NCI-H187 (cell line): ENCODE measurements at regions not wholly inside any gene's neighbourhood (a gene's known extent, or its start where the extent isn't known, plus 50 kb on each side); places are given as distances from the start of the nearest gene placed in this dataset.
"Not testable (repeated sequence)": the region's sequence is repeated elsewhere in the genome, so short reads cannot be mapped to it uniquely, and the experiment has no call there.

ENCODE experiments used
- DNase-seq, 2 experiments: peaks; one replicate each; lab custom pipeline; 2025; lab: John Stamatoyannopoulos, UW

GRCh38 chr3:178348561-178349217 lies 187.5 kb upstream of the KCNMB2 start:
- not testable (repeated sequence) for DNase-seq

DNA sequence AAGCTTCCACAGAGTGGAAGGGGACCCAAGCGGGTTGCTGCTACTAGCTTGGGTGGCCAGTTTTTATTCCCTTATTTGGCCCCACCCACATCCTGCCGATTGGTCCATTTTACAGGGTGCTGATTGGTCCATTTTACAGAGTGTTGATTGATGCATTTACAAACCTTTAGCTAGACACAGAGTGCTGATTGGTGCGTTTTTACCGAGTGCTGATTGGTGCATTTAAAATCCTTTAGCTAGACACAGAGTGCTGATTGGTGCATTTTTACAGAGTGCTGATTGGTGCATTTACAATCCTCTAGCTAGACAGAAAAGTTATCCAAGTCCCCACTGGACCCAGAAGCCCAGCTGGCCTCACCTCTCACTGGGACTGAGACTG lies 187.0 kb upstream of the KCNMB2 start:
- DNase-seq, result not testable (repeated sequence)

GRCh38 chr3:178350763-178351162 lies 185.5 kb upstream of the KCNMB2 start:
- DNase-seq, result no peak

DNA sequence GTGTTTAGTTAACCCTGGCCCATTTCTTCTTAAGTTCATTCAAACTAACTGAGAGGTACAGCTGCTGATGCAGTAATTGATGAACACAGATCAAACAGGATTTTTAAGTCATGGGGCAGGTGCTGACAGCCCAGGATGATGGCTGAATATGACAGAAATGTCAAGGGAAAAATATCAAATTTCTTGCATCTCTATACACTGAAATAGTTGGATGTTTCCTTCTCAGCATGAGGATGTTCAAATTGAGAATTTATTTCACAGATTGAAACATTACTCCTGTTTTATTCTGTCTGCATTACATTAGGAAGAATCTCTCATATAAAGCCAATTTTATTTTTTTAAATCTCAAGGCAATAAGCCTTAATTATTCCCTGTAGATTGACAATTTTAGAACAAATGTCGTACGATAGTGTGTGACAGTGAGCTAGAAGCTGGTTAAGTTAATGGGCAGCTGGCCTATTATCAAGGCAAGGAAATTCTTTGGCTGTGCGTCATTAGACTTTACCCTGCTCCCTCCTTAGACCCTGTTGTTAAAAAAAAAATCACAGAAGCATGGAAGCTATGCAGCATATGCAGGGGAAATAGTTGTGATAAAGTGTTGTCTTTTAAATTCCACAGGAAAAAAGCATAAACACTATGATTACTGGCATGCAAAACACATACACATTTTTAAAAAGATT lies 183.8 kb upstream of the KCNMB2 start:
- DNase-seq, result no peak

DNA sequence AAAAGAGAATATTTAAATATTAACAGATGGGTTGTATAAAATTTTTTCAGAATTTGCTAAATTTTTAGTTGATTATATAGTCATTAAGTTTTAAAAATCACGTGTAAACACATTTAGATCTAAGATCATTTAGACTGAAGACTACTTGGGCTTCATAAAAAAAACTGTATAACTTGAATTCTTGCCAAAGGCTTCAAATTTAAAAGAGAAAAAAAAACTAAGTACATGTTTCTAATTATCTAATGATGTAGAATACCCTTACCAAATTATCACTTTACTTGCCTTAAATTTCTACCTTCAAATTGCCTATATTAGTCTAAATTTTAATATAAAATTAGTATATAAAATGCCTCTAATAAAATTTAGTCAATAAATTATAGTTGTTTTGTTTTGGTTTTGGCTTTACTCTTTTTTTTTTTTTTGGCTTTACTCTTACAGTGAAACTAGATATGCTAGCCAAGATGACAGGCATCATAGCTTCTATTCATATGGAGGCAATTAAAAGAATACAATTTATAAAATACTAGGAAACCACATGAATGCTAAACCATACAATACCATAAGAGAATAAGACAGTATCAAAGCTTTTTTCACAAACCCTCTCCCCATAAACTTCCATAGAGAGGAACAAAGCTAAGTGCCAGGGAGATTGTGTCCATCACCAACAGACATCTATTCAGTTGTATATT lies 183.1 kb upstream of the KCNMB2 start:
- no peak for DNase-seq

GRCh38 chr3:178359728-178360127 lies 176.5 kb upstream of the KCNMB2 start:
- DNase-seq, result no peak

DNA sequence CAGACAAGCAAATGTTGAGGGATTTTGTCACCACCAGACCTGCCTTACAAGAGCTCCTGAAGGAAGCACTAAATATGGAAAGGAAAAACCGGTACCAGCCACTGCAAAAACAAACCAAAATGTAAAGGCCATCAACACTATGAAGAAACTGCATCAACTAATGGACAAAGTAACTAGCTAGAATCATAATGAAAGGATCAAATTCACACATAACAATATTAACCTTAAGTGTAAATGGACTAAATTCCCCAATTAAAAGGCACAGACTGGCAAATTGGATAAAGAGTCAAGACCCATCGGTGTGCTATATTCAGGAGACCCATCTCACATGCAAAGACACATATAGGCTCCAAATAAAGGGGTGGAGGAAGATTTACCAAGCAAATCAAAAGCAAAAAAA lies 173.2 kb upstream of the KCNMB2 start:
- DNase-seq, result not testable (repeated sequence)

DNA sequence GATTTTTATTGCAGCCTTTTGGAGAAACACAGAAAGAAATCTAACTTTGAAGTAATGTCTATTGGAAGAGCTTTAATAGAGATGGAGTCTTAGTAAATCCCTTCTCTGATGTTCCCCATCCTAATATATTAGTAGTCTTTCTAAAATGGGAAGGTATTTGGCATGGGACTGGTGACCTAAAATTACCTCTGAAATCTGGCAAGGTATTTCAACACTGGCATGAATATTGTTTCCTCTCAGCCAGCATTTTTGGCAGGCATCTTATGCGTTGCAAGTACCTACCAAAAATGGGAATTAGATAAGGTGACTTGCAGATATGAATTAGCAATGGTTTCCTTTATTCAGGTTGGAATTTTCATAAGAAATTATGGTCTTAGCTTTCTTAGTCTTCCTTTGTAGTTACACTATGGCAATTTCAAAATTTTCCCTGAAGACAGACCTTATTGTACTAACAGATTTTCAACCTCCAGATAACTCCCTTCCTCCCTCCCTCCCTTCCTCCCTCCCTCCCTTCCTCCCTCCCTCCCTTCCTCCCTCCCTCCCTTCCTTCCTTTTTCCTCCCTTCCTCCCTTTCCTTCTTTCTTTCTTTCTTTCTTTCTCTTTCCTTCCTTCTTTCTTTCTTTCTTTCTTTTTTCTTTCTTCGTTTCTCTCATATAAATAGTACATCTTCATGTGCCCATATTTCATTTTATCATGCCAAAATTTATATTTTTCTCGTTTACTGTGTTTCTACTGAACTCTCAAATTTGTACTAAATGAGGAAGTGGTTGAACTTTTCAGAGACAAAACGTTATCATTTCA lies 168.2 kb upstream of the KCNMB2 start:
- DNase-seq, result no peak

DNA sequence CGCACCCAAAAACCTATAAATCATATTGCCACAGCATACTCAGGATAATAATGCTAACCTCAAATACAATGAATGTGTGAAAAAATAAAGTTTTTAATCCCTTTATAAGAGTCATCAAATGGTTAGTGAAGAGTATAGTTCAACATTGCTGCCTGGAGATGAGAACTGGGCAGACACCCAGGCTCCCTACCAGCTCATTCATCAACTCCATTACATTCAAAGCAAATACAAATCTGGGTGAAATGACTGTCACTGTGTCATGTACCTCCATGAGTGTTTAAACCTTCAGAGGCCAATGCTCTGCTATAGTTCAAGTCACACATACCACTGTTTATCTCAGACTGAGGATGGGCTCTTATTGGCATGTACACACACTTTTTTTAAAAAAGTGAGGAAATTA lies 167.2 kb upstream of the KCNMB2 start:
- no peak for DNase-seq

- DNase-seq, result no peak
Observed at GRCh38 chr3:178369811-178370210, 166.4 kb upstream of the KCNMB2 start.

- no peak for DNase-seq
Observed at GRCh38 chr3:178370387-178370786, 165.8 kb upstream of the KCNMB2 start.

DNA sequence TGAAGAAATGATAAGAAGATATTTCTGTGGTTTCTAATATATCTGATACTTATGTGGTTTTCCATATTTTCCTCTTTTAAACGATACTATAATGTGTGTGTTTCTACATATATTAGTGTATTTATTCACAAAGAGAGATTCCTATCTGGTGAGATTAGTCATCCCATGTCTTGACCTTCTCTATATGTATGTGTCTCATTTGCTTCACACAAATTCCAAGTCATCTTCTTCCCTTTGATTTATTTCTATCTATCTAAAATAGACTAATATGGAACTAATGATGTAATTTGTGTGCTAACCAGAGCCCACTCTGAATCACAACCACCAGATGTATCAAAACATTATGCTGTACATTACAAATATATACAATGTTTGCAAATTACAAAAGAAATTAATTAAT lies 154.7 kb upstream of the KCNMB2 start:
- DNase-seq, result no peak

- DNase-seq, result no peak
Observed at GRCh38 chr3:178381971-178382448, 154.2 kb upstream of the KCNMB2 start.

DNA sequence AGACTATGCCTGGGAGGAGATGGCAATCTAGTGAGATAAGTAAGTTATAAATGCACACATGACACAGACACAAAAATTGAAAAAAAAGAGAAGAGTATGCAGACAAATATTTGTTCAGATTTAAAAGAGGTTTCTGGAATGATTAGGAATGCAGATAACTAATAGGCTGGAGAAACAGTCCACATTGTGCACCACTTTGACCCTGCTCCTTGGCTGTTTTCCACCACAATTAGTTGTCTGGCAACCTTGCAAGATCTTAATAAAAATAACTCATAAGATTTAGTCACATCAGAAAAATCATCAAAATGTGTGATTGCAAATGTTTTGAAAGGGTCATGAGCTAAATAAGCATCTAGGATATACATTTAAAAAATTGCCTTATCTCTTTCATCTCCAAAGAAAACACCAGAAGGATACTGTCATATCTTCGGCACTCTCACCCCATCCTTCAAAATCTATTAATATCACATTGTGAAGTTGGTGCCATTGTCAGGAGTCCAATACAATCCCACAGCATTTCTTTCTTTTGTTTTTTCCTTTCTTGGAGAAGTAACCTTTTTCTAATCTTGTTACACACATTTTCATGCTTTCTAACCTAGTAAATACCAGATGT lies 153.7 kb upstream of the KCNMB2 start:
- no peak for DNase-seq

DNA sequence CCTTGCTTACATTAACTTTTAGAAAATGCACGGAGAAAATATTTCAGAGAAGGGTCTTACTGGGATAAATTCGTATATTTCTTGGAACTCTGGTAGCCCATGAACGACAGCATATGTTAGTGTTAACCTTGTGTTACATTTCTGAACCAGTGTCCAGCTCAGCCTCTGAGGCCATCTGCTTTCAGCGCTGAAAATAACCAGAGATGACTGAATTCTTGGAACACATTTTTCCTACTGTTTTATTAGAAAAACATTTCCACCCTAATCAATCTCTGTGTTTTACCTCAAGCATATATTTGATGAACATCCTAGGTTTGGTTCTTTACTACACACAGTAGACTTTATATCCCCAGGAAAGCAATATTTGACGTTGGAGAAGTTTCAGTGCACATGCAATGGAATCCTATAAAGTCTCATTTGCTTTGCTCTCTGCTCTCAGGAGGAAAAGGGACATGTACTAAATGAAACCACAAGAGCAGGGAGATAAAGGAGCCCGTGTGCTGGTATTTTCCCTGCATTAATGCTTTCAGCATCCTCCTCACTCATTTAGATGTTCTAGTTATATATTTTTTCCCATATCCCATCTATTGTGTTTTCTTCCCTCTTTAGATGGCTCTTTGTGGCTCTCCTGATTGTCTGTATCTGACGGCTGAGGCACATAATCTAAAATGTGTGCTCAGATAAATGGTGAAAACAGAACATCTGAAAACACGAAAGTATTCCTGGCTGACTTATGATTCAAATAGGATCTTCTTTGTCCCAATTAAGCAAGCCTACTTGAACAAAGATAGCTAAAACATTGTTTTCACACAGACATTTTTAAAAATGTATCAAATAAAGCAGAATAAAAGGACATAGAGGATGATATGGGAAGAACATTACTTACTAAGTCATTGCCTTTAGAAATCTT lies 151.7 kb upstream of the KCNMB2 start:
- no peak for DNase-seq

- DNase-seq, result no peak
Observed at GRCh38 chr3:178385280-178385952, 150.8 kb upstream of the KCNMB2 start.

DNA sequence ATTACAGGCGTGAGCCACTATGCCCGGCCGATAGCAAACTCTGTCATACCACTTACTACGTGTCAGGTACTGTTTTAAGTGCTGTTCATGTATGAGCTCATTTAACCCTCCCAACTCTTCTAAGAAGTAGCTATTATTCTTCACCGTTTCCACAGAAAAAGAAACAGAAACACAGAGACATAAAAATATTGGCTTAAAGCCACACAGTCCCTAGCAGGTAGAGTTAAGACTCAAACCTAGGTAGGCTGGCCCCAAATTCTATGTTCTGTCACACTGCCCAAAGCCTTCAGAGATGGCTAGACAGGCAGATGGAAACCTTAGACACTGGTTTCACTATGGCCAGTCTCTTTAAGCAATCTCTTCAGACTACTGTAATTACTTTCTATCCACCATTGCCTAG lies 149.8 kb upstream of the KCNMB2 start:
- DNase-seq, result no peak

GRCh38 chr3:178386880-178387279 lies 149.4 kb upstream of the KCNMB2 start:
- no peak for DNase-seq

- DNase-seq, result no peak
Observed at GRCh38 chr3:178388473-178388872, 147.8 kb upstream of the KCNMB2 start.

DNA sequence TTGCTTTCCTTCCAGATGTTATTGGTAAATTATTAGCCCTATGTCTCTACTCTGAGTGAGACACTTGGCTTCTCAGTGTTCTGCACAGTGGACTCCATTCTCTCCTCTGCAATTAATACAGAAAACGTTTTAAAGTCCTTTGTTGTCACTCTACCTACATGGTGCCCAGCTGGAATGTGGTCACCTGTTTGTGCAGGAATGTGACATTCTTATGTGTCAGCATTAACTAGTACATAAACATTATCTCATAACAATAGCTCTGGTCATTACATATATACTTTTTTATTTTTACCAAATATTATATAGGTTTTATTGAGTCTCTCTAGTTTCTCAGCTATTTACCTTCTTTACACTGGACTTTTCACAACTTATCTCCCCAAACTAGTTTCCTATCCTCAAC lies 147.0 kb upstream of the KCNMB2 start:
- DNase-seq, result no peak
